HCT116 (cell line): ENCODE measurements at regions not wholly inside any gene's neighbourhood (a gene's known extent, or its start where the extent isn't known, plus 50 kb on each side); places are given as distances from the start of the nearest gene placed in this dataset.

Experiments used
- ATAC-seq: fragments of 200-7000 bp; cut with Tn5 transposase; 2 replicates; pipeline ENCODE4 v1.9.1; 2020; ENCODE audit warnings: mild to moderate bottlenecking, moderate library complexity
- BruUV-seq: library from RNA; stranded (reverse); fragments of 400-500 nt; replicated peaks from 2 replicates; lab custom pipeline; 2021; lab: Mats Ljungman, UMichigan
- CTCF ChIA-PET: fragments of 300-600 bp; sonication (Branson Sonifier 250); formaldehyde crosslinking; loops from one replicate; lab custom pipeline; 2021; ENCODE audit warnings: antibody characterized with exemption; lab: Charles Lee
- POLR2A ChIA-PET: fragments of 300-600, 350-600 bp; sonication (Branson Sonifier 250); formaldehyde crosslinking; loops from one replicate; lab custom pipeline; 2021; ENCODE audit warnings: antibody characterized with exemption; lab: Charles Lee
- RAD21 ChIA-PET, 2 experiments: fragments of 300-600 bp; sonication (Branson Sonifier 250); formaldehyde crosslinking; loops; one replicate each; lab custom pipeline; 2023; ENCODE audit warnings: low total read pairs in 2 of 2; ENCODE audit not compliant: uncharacterized antibody in 2 of 2, unreplicated experiment in 2 of 2, low non-redundant PET in 1 of 2; lab: Charles Lee
- DNase-seq: peaks from one replicate; pipeline ENCODE4 v3.0.0-alpha.2; 2010; ENCODE audit warnings: low read depth, low spot score
- H2AFZ ChIP-seq: fragments of 200-600 bp; shearing (Covaris generic), sonication (generic); 2 replicates; pipeline ENCODE4 v1.6.1; 2017; ENCODE audit warnings: low read depth, mixed run types, mixed read lengths, antibody characterized with exemption, low read length; ENCODE audit not compliant: poor library complexity, severe bottlenecking
- H3K27ac ChIP-seq: 2 replicates; pipeline ENCODE4 v1.5.1; 2012; ENCODE audit warnings: low read depth, low read length
- H3K27me3 ChIP-seq: fragments of 200-600 bp; sonication (generic); 2 replicates; pipeline ENCODE4 v1.6.1; 2016; ENCODE audit warnings: mixed run types, low read length, mixed read lengths; ENCODE audit not compliant: insufficient read depth
- H3K36me3 ChIP-seq, 2 experiments: fragments of 200-500 bp in 1 of 2; fragments of 200-600 bp in 1 of 2; sonication (Bioruptor generic) in 1 of 2; sonication (generic) in 1 of 2; 2 replicates each; pipeline versions ENCODE4 v1.5.1 to v1.6.1; 2014 to 2016; ENCODE audit warnings: low read length in 2 of 2, inconsistent platforms in 1 of 2, mixed read lengths in 1 of 2, mixed run types in 1 of 2; ENCODE audit not compliant: insufficient read depth in 2 of 2, control insufficient read depth in 1 of 2
- H3K4me1 ChIP-seq, 2 experiments: fragments of 200-600 bp in 1 of 2; sonication (generic) in 1 of 2; 2 replicates each; pipeline versions ENCODE4 v1.5.1 to v1.6.1; 2012 to 2017; ENCODE audit warnings: low read length in 2 of 2, inconsistent platforms in 1 of 2, mild to moderate bottlenecking in 1 of 2, mixed read lengths in 1 of 2, mixed run types in 1 of 2, moderate library complexity in 1 of 2; ENCODE audit not compliant: insufficient read depth in 2 of 2, control insufficient read depth in 1 of 2
- H3K4me2 ChIP-seq: fragments of 200-600 bp; sonication (generic); 2 replicates; pipeline ENCODE4 v1.6.1; 2017; ENCODE audit warnings: mixed run types, low read length, mixed read lengths
- H3K4me3 ChIP-seq, 2 experiments: fragments of 200-600 bp in 1 of 2; sonication (generic) in 1 of 2; replicated peaks in 1 of 2; 2 replicates each; pipeline ENCODE4 v1.5.1; 2011 to 2016; ENCODE audit warnings: low read length in 2 of 2, control low read depth in 1 of 2, low read depth in 1 of 2, mild to moderate bottlenecking in 1 of 2, mixed read lengths in 1 of 2, mixed run types in 1 of 2
- H3K79me2 ChIP-seq: fragments of 200-600 bp; sonication (generic); 2 replicates; pipeline ENCODE4 v1.6.1; 2017; ENCODE audit warnings: mild to moderate bottlenecking, mixed run types, low read length, moderate library complexity, mixed read lengths; ENCODE audit not compliant: insufficient read depth
- H3K9ac ChIP-seq: fragments of 200-600 bp; sonication (generic); 2 replicates; pipeline ENCODE4 v1.6.1; 2016; ENCODE audit warnings: low read length, mixed read lengths
- H3K9me2 ChIP-seq: fragments of 200-600 bp; sonication (generic), shearing (Covaris generic); 2 replicates; pipeline ENCODE4 v1.6.1; 2017; ENCODE audit warnings: mixed run types, mild to moderate bottlenecking, moderate library complexity; ENCODE audit not compliant: insufficient read depth
- H3K9me3 ChIP-seq, 2 experiments: fragments of 200-500 bp in 1 of 2; fragments of 200-600 bp in 1 of 2; sonication (Bioruptor generic) in 1 of 2; sonication (generic) in 1 of 2; 2 replicates each; pipeline ENCODE4 v1.6.1; 2014 to 2017; ENCODE audit warnings: low read length in 2 of 2, mixed read lengths in 2 of 2, inconsistent platforms in 1 of 2, low read depth in 1 of 2, mild to moderate bottlenecking in 1 of 2, mixed run types in 1 of 2, moderate library complexity in 1 of 2; ENCODE audit not compliant: control insufficient read depth in 1 of 2, insufficient read depth in 1 of 2
- H4K20me1 ChIP-seq: fragments of 200-600 bp; sonication (generic), shearing (Covaris generic); 2 replicates; pipeline ENCODE4 v1.6.1; 2017; ENCODE audit warnings: mixed run types, mild to moderate bottlenecking, moderate library complexity; ENCODE audit not compliant: insufficient read depth
- CBX3 ChIP-seq: IDR thresholded peaks from 2 replicates; pipeline ENCODE4 v1.6.1; 2012; ENCODE audit warnings: low read depth
- EZH2phosphoT487 ChIP-seq: fragments of 200-600 bp; IDR thresholded peaks from 2 replicates; pipeline ENCODE4 v1.6.1; 2018; ENCODE audit warnings: antibody characterized with exemption, borderline replicate concordance
- FOSL1 ChIP-seq: IDR thresholded peaks from 2 replicates; pipeline ENCODE4 v1.6.1; 2012; ENCODE audit warnings: low read depth
- JUND ChIP-seq: IDR thresholded peaks from 2 replicates; pipeline ENCODE4 v1.6.1; 2012
- intact Hi-C: fragments of 100-400 bp; cut with micrococcal nuclease; formaldehyde crosslinking; loops from 2 replicates; pipeline ENCODE4 v1.10.0; 2022
- TF ChIP-seq, protein P1 (sequence below): IDR thresholded peaks from 2 replicates; pipeline ENCODE4 v1.6.1; 2012
- TF ChIP-seq, protein P2 (sequence below): IDR thresholded peaks from 2 replicates; pipeline ENCODE4 v1.6.1; 2012

- CTCF ChIA-PET, result no interaction called here
- ATAC-seq (no peak), DNase-seq (no peak)
- POLR2A ChIA-PET, result no interaction called here
- H3K4me1 ChIP-seq, result no peaks in the 10 kb centered on the region
- no peak overlapping the region for H2AFZ ChIP-seq
- RAD21 ChIA-PET, result no interaction called here
- no peak overlapping the region for H3K4me2 ChIP-seq
- no peak overlapping the region for H3K4me3 ChIP-seq
- H3K27ac ChIP-seq, result no peak overlapping the region
- H3K9ac ChIP-seq, result no peak overlapping the region
- no TSS peak for BruUV-seq
- no peaks in the 10 kb centered on the region for H3K9me2 ChIP-seq
- no peaks in the 10 kb centered on the region for H3K79me2 ChIP-seq
- no peaks in the 10 kb centered on the region for H3K36me3 ChIP-seq
- no peaks in the 10 kb centered on the region for H3K27me3 ChIP-seq
- TF ChIP-seq JUND, result no peak
- no peaks in the 10 kb centered on the region for H3K9me3 ChIP-seq
- no peaks in the 10 kb centered on the region for H4K20me1 ChIP-seq
- intact Hi-C loops, result no loop called here
Measured at GRCh38 chrX:151073767-151074166, 90.6 kb downstream of the HMGB3 start.

GRCh38 chrX:151081016-151081415 lies 95.4 kb upstream of the GPR50 start:
- TF ChIP-seq EZH2phosphoT487 (no peak), FOSL1 (no peak), CBX3 (no peak)
- TF ChIP-seq, protein P1, sequence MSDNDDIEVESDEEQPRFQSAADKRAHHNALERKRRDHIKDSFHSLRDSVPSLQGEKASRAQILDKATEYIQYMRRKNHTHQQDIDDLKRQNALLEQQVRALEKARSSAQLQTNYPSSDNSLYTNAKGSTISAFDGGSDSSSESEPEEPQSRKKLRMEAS, result no peak
- TF ChIP-seq, protein P2, sequence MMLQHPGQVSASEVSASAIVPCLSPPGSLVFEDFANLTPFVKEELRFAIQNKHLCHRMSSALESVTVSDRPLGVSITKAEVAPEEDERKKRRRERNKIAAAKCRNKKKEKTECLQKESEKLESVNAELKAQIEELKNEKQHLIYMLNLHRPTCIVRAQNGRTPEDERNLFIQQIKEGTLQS, result no peak
- no peak overlapping the region for H3K4me2 ChIP-seq

More at GRCh38 chrX:151081016-151081415, 95.4 kb upstream of the GPR50 start:
- Histone ChIP-seq H3K4me1 (peaks cover 3 to 7% of the 10 kb centered on the region in 2 experiments; a peak in 1 of 4 replicates), H3K27ac (no peak overlapping the region), H4K20me1 (no peaks in the 10 kb centered on the region), H3K4me3 (no peak overlapping the region), H3K9me2 (no peaks in the 10 kb centered on the region), H3K27me3 (no peaks in the 10 kb centered on the region), H2AFZ (no peak overlapping the region), H3K36me3 (no peaks in the 10 kb centered on the region), H3K9ac (no peak overlapping the region), H3K9me3 (no peaks in the 10 kb centered on the region), H3K79me2 (no peaks in the 10 kb centered on the region)
- BruUV-seq, result no TSS peak
- intact Hi-C loops, result no loop called here
- DNase-seq, result no peak
- no peak for ATAC-seq
- ChIA-PET RAD21 (interaction anchor here (1.8 to 2.2 kb wide), 2 partner anchors 309 kb away, joined by 9 to 16 read pairs; no protein-coding TSS in a partner anchor), POLR2A (no interaction called here), CTCF (interaction anchor here (1.6 to 6.5 kb wide), 2 partner anchors 11 to 308 kb away, joined by 4 to 72 read pairs; no protein-coding TSS in a partner anchor)
